SKM-1 treated with dmso at 0.1 percent for 144 hours (cell line): ENCODE measurements at regions not wholly inside any gene's neighbourhood (a gene's known extent, or its start where the extent isn't known, plus 50 kb on each side); places are given as distances from the start of the nearest gene placed in this dataset.

Experiments used
- DNase-seq: peaks from one replicate; lab custom pipeline; 2025; ENCODE audit not compliant: unreplicated experiment; lab: John Stamatoyannopoulos, UW

- no peak for DNase-seq
Measured at GRCh38 chr11:70715166-70715951, 317.0 kb downstream of the CTTN start.

- no peak for DNase-seq
Measured at GRCh38 chr11:70716216-70716615, 317.9 kb downstream of the CTTN start.

GRCh38 chr11:70716986-70717775 is 318.9 kb downstream of the CTTN start:
- no peak for DNase-seq

- no peak for DNase-seq
Measured at GRCh38 chr11:70717936-70718595, 319.7 kb downstream of the CTTN start.

- no peak for DNase-seq
Measured at GRCh38 chr11:70719516-70719915, 321.2 kb downstream of the CTTN start.

- DNase-seq = no peak
Measured at GRCh38 chr11:70720281-70720680, 322.0 kb downstream of the CTTN start.

- DNase-seq = no peak
Measured at GRCh38 chr11:70721006-70721405, 322.7 kb downstream of the CTTN start.

- no peak for DNase-seq
Measured at GRCh38 chr11:70725278-70725677, 326.9 kb downstream of the CTTN start.

GRCh38 chr11:70725739-70726138 is 327.4 kb downstream of the CTTN start:
- DNase-seq = no peak

- no peak for DNase-seq
Measured at GRCh38 chr11:70727021-70727420, 328.7 kb downstream of the CTTN start.

GRCh38 chr11:70727899-70728620 is 329.7 kb downstream of the CTTN start:
- DNase-seq = no peak

- DNase-seq = no peak
Measured at GRCh38 chr11:70729949-70730348, 331.6 kb downstream of the CTTN start.

- DNase-seq = no peak
Measured at GRCh38 chr11:70730411-70730810, 332.1 kb downstream of the CTTN start.

- no peak for DNase-seq
Measured at GRCh38 chr11:70731271-70732022, 333.1 kb downstream of the CTTN start.

- DNase-seq = no peak
Measured at GRCh38 chr11:70732023-70732880, 333.9 kb downstream of the CTTN start.

- DNase-seq = no peak
Measured at GRCh38 chr11:70732881-70733196, 334.5 kb downstream of the CTTN start.

- no peak for DNase-seq
Measured at GRCh38 chr11:70733327-70734325, 335.3 kb downstream of the CTTN start.

- no peak for DNase-seq
Measured at GRCh38 chr11:70734379-70734778, 336.1 kb downstream of the CTTN start.
